ENCODE measurements at regions not wholly inside any gene's neighbourhood (a gene's known extent, or its start where the extent isn't known, plus 50 kb on each side); places are given as distances from the start of the nearest gene placed in this dataset.

GRCh38 chr7:25894002-25894901, 257.7 kb upstream of the NFE2L3 start:
- H3K4me3 ChIP-seq: no peak overlapping the region
- no peaks in the 10 kb centered on the region for H3K27me3 ChIP-seq
- intact Hi-C loops (cut with DNase I): loop anchor here in 3 of 4 donors (5.0 to 10.0 kb wide), 7 partner anchors 168 to 1273 kb away; partner anchors contain the start of genes HOXA3 (in 1 of the 3), HOXA7 (in 1 of the 3) and HOXA9 (in 1 of the 3)
- TF ChIP-seq POLR2A (IDR thresholded peaks at IDR 0.05): no peak
- no peaks in the 10 kb centered on the region for H3K9me3 ChIP-seq
- 80 to 86% (median 82%) methylated on average over 7 of the region's 7 CpGs for WGBS, 3 donors
- H3K4me1 ChIP-seq (ENCODE audit: insufficient read depth): peaks cover 6% of the 10 kb centered on the region
- H3K27ac ChIP-seq: no peak overlapping the region
- no peak for DNase-seq
- H3K36me3 ChIP-seq: no peaks in the 10 kb centered on the region

- DNase-seq: peak; percentile 65 to 84 (median 78)
- intact Hi-C loops (cut with DNase I): loop anchor here (5.0 to 10.0 kb wide), 8 partner anchors 167 to 1272 kb away; partner anchors contain the start of genes CBX3 (in 1 of the 4), HNRNPA2B1 (in 1 of the 4), HOXA3 (in 1 of the 4) and HOXA7 (in 1 of the 4)
- H3K4me3 ChIP-seq: peak overlapping the region; percentile 3
- TF ChIP-seq POLR2A (IDR thresholded peaks at IDR 0.05) (no peak), CTCF (IDR thresholded peaks at IDR 0.05) (peak; percentile 52 to 70 (median 59))
- peak overlapping the region in 1 of 2 donors; percentile 68 for H3K27ac ChIP-seq
- no peaks in the 10 kb centered on the region for H3K36me3 ChIP-seq
- no peaks in the 10 kb centered on the region for H3K9me3 ChIP-seq
- no peaks in the 10 kb centered on the region for H3K27me3 ChIP-seq
- 16 to 21% (median 17%) methylated on average over 30 of the region's 30 CpGs for WGBS, 3 donors
- peaks cover 6% of the 10 kb centered on the region for H3K4me1 ChIP-seq (ENCODE audit: insufficient read depth)
Measured at GRCh38 chr7:25894902-25895791, 256.9 kb upstream of the NFE2L3 start.

- WGBS, 3 donors: 49 to 54% (median 53%) methylated on average over 6 of the region's 6 CpGs
- Histone ChIP-seq H3K4me3 (peak overlapping the region; percentile 3), H3K9me3 (no peaks in the 10 kb centered on the region), H3K27me3 (no peaks in the 10 kb centered on the region), H3K4me1 (ENCODE audit: insufficient read depth) (peaks cover 6% of the 10 kb centered on the region), H3K36me3 (no peaks in the 10 kb centered on the region), H3K27ac (peak overlapping the region in 1 of 2 donors; percentile 68)
- intact Hi-C loops (cut with DNase I): loop anchor here in 3 of 4 donors (5.0 to 10.0 kb wide), 5 partner anchors 167 to 1259 kb away; partner anchors contain the start of genes CBX3 (in 1 of the 3), HNRNPA2B1 (in 1 of the 3), HOXA3 (in 1 of the 3) and HOXA7 (in 1 of the 3)
- TF ChIP-seq CTCF (IDR thresholded peaks at IDR 0.05) (no peak), EP300 (IDR thresholded peaks at IDR 0.05) (no peak), POLR2A (IDR thresholded peaks at IDR 0.05) (no peak)
- no peak for DNase-seq
Measured at GRCh38 chr7:25895792-25896171, 256.2 kb upstream of the NFE2L3 start.

GRCh38 chr7:25897261-25897782, 254.7 kb upstream of the NFE2L3 start:
- Histone ChIP-seq H3K9me3 (no peaks in the 10 kb centered on the region), H3K27ac (peak overlapping the region in 1 of 2 donors; percentile 66), H3K4me1 (ENCODE audit: insufficient read depth) (peaks cover 10% of the 10 kb centered on the region), H3K4me3 (no peak overlapping the region), H3K36me3 (no peaks in the 10 kb centered on the region), H3K27me3 (no peaks in the 10 kb centered on the region)
- 5 to 29% (median 24%) methylated on average over 8 of the region's 8 CpGs for WGBS, 3 donors
- no peak for TF ChIP-seq POLR2A (IDR thresholded peaks at IDR 0.05)
- no peak for TF ChIP-seq EP300 (IDR thresholded peaks at IDR 0.05)
- TF ChIP-seq CTCF (IDR thresholded peaks at IDR 0.05): no peak
- intact Hi-C loops (cut with DNase I): loop anchor here in 3 of 4 donors (5.0 to 10.0 kb wide), 5 partner anchors 165 to 1257 kb away; partner anchors contain the start of genes CBX3 (in 1 of the 3), HNRNPA2B1 (in 1 of the 3), HOXA3 (in 1 of the 3) and HOXA7 (in 1 of the 3)
- DNase-seq: peak in 3 of 5 donors; percentile 37 to 44 (median 42)
